AG10803 (cell line): ENCODE measurements at regions not wholly inside any gene's neighbourhood (a gene's known extent, or its start where the extent isn't known, plus 50 kb on each side); places are given as distances from the start of the nearest gene placed in this dataset.
"Not testable (repeated sequence)": the region's sequence is repeated elsewhere in the genome, so short reads cannot be mapped to it uniquely, and the experiment has no call there.

ENCODE experiments used
- DNase-seq: peaks from one replicate; pipeline ENCODE4 v3.0.0; 2010; ENCODE audit warnings: low read depth
- H3K4me3 ChIP-seq: 2 replicates; pipeline ENCODE4 v1.5.1; 2011; ENCODE audit warnings: mild to moderate bottlenecking, low read length, control low read depth
- TF ChIP-seq, protein P1 (sequence below): conservative IDR thresholded peaks from 2 replicates; pipeline ENCODE4 v1.5.1; 2011; ENCODE audit warnings: mild to moderate bottlenecking, low read length, control low read depth, inconsistent platforms

DNA sequence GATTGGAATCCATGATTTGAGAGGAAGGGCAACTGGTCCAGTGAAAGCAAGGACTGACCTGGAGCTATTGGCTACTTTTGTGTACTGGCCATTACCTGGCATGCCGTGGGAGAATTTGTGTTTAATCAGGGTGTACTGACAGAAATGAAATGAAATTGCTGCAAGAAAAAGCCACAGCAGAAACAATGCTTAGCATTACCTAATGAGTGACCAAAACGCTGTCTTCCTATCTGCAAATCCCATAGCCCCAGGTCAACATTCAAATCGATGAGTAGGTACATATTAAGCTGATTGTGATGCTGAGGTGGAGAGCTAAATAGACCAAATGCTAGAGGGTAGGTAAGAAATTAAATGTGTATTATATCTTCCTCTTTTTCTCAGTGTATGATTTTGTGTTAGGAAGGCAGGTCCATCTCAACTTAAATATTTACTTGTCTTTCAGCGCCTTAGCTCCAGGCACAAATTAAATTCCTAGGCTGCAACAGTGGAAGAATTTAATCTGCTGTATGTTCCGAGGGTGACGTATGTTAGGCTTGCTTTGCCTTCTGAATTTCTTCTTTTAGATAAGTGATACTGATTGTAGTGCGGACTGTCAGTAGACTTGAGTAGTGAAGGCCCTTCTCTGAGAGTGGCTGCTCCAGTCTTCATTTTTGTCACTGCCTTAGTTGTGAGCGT lies 331.1 kb downstream of the SV2B start:
- no peak overlapping the region for H3K4me3 ChIP-seq
- no peak for DNase-seq
- TF ChIP-seq, protein P1, sequence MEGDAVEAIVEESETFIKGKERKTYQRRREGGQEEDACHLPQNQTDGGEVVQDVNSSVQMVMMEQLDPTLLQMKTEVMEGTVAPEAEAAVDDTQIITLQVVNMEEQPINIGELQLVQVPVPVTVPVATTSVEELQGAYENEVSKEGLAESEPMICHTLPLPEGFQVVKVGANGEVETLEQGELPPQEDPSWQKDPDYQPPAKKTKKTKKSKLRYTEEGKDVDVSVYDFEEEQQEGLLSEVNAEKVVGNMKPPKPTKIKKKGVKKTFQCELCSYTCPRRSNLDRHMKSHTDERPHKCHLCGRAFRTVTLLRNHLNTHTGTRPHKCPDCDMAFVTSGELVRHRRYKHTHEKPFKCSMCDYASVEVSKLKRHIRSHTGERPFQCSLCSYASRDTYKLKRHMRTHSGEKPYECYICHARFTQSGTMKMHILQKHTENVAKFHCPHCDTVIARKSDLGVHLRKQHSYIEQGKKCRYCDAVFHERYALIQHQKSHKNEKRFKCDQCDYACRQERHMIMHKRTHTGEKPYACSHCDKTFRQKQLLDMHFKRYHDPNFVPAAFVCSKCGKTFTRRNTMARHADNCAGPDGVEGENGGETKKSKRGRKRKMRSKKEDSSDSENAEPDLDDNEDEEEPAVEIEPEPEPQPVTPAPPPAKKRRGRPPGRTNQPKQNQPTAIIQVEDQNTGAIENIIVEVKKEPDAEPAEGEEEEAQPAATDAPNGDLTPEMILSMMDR, result no peak

DNA sequence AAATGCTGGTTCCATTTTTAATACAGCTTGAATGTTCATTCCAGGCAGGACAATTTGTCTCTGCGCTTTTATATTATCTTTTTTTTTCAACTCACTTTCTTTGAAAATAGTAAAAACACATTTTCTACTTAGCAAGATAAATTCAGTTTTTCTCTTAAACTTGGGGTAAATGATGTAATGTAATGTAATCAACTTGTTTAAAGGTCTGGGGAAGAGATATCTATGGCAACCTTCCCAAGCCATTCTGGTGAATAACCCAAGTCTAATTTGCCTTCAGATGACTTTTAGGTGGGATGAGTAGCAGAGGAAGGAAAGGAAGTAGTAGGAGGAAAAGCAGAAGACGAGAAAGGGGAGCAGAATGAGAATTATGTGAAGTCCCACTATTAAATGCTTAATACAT lies 335.1 kb downstream of the SV2B start:
- no peak overlapping the region for H3K4me3 ChIP-seq
- TF ChIP-seq, protein P1, result no peak
- DNase-seq, result no peak

DNA sequence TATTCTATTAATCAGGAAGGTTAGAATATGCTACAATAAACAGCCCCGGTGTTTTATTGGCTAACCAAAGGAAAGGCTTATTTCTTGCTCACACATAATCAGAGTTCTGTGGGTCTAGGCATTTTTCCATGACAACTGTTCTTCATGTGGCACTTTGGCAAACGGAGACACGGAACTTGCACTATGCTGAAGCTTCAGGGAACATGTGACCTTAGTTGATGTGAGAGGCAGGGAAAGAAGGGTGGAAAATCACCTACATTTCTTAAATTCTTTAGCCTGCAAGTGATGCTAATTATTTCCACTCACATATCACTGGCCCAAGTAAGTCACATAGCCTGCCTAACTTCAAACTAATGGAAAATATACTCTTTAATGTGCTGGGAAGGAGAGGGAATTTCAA lies 344.6 kb downstream of the SV2B start:
- no peak overlapping the region for H3K4me3 ChIP-seq
- TF ChIP-seq, protein P1, result no peak
- no peak for DNase-seq

DNA sequence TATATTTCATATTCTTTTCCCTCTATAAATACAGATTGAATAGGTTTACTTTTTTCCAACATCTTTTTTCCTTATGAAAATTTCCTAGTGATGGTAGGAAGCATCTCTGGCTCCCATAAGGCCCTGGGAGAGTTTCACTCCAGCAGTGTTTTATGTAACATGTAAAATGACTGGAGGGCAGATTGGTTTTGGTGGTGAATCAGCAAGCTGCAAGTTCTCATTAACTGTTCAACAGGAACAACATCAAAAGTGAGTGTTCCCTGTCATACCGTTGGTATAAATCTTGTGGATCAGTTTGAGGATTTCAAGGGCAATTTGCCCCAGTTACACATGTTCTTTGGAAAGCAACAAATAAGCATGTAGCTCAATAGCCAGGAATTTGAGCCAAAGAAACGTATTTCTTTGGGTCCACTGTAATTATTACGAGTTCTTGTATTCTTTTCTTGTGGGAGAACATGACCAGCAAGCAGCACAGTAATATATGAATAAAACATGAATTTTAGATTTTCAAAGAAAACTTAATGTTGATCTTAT lies 345.7 kb downstream of the SV2B start:
- no peak overlapping the region for H3K4me3 ChIP-seq
- TF ChIP-seq, protein P1, result no peak
- DNase-seq, result no peak

DNA sequence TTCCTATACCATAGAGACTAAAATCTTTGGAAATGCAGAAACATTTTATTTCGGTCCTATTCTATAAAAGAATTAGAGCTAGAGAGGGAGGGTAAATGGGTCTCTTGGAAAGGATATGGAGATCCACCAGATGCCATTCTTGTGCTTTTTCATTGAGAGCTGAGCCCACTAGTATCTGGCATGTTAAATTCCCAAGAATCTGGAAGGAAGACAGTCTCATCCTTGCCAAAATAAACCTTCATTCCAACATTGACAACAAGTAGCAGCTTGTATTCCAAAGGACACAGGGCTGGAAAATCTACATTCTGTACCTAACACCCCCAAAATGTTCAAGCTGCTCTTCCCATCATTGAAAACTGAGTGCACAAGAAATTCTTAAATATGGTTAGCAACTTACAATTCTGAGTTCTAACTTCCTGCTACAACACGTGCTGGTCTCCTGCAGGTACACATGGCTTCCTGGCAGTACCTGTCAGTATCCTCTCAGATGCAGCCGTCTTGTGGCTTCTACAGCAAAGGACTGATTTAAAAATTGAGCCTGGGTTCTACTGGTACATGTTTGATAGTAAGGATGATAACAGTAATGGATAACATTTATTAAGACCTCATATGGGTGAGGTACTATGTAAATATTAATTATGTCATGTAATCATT lies 348.1 kb downstream of the SV2B start:
- H3K4me3 ChIP-seq, result no peak overlapping the region
- no peak for DNase-seq
- TF ChIP-seq, protein P1, result no peak

DNA sequence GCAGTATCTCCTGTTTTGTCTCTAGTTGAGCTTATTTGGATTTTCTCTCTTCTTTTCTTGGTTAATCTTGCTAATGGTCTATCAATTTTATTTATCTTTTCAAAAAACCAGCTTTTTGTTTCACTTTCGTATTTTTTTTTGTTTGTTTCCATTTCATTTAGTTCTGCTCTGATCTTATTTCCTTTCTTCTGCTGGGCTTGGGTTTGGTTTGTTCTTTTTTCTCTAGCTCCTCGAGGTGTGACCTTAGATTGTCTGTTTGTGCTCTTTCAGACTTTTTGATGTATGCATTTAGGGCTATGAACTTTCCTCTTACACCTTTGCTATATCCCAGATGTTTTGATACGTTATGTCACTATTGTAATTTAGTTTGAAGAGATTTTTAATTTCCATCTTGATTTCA lies 353.3 kb downstream of the SV2B start:
- DNase-seq, H3K4me3 ChIP-seq: not testable (repeated sequence)

DNA sequence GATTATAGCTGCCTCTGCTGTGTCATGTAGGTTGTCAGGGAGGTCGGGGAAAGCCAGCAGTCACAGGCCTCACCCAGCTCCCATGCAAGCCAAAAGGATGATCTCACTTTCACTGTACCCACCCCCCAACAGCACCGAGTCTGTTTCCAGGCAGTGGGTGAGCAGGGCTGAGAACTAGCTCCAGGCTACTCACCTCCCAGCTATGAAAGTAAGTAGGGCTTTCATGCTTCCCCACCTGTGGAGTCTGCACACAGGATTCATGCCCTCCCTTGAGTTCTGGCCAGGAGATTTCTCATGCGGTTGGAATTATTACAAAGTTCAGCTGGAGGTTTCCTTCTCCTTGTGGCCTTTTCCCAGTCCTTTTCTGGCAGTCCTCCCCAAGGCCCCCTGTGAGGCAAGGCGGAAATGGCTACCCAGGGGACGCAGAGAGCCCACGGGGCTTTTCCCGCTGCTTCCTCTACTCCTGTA lies 356.2 kb downstream of the SV2B start:
- peak; percentile 31 for DNase-seq
- H3K4me3 ChIP-seq, result no peak overlapping the region
- TF ChIP-seq, protein P1, result no peak
